ENCODE measurements at regions not wholly inside any gene's neighbourhood (a gene's known extent, or its start where the extent isn't known, plus 50 kb on each side); places are given as distances from the start of the nearest gene placed in this dataset.
A peak's percentile ranks its signal among the peaks of the same experiment; 100 is the strongest.
"Not testable (repeated sequence)": the region's sequence is repeated elsewhere in the genome, so short reads cannot be mapped to it uniquely, and the experiment has no call there.

DNA sequence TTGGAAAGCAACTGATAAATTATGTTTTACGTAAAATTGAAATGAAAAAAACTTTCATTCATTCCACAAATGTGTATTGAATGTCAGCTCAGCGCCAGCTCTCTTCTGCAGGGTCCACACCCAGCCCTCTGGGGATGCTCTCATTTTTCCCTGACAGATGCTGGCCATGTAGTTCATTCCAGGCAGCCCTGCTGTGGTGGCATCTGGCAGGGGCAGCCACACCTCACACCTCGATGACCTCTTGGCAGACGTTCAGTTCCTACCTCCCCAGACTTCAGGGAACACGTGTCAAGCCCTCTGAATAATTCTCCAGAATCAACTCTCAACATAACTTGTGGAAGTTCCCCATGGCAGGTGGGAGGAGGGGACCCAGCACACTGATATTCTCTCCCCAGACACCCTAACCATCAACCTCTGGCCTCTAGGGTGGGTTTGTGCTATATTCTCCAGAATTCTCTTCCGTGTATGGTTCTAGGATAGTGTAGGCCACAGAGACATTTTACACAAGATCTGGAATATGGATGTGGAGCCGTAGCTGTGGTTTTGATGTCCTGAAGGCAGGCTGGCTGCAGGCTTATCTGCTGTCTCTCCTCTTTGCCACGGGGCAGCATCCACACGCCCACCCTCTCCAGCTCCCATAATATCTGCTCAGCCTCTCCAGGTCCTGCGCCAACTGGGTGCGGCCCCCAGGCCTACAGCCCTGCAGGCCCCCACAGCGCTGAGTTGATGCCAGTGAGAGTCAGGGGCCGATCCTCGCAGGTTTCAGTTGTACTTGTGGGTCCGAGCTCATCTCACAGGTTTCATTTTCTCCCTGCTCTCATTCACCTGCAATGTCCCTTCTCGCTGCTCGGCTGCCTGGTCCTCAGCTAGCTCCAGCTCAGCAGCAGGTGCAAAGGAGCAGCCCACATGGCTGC is 175.8 kb upstream of the ARID1B start:
- no peak for DNase-seq (ENCODE audit: low read depth)

DNA sequence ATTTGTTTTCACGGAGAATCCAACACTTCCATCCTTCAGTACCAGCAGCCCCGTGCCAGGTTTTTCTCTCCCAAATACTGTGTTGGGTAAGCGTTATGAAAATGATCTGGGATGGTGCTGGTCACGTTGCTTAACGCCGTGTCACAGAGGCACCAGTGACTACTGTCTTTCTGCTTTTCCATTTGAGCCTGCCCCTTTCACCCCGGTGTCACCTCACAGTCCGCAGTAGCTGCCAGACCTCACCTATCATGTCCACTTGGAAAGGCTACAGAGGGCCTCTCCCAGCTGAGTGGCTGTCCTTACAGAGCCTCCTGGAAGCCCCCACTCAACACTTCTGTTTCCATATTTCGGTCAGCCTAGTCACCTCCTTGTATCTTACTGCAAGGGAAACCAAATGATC is 176.5 kb upstream of the ARID1B start:
- DNase-seq (ENCODE audit: low read depth) = no peak

DNA sequence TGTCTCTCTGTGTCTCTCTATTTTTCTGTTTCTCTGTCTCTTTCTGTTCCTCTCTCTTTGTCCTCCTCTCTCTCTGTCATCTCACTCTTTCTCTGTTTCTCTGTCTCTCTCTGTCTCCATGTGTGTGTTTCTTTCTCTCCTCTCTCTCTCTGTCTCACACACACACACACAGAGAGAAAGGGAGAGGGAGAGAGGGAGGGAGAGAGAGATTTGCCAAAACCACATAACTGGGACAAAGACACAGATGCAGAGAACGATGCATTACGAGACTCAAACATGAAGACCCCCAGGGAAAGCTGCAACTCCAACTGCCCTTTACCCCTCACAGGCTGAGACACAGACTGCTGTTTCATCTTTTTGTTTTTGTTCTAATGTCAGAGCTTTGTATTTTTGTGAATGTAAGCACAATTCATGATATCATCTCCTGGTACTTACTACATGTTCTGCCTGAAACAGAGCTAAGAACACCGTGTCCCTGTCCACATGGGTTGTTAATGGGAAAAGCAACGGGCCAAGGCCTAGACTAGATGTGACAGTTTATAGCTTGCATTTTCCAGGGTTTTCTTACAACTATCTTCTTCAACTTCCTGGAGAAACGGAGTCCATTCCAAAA is 177.1 kb upstream of the ARID1B start:
- no peak for DNase-seq (ENCODE audit: low read depth)

DNA sequence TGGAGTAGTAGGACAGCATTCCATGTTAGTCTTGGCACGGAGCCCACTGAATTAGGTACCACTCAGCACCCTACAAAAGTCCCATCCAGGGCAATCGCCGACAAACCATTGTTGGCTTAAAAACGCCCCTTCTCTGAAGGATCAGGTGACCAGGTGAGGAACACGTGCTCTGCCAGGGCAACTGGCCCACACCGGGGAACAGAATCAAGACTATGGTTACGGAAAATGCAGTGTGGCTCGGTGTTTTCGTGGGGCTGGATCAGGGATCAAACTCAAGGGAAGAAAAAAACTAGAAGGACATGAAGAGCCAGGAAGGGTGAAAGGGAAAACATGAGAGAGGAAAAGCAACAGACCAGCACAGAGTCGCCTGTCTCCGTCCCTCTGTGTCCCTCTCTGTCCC is 177.8 kb upstream of the ARID1B start:
- no peak for DNase-seq (ENCODE audit: low read depth)

DNA sequence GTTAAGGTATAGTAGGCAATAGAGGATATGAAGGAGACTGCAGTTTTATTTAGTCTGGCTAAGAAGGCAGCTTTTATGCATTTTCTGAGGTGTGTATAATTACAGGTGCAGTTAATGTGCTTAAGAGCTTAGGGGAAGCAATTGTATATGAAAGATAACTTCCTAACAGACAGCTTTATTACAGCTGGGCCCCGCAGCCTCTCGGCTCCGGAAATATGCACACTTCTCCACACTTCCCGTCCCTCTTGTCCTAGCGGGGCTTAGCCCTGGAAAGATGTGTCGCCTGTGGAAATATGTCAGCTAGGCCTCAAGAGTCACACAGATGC is 178.4 kb upstream of the ARID1B start:
- DNase-seq (ENCODE audit: low read depth) = no peak

DNA sequence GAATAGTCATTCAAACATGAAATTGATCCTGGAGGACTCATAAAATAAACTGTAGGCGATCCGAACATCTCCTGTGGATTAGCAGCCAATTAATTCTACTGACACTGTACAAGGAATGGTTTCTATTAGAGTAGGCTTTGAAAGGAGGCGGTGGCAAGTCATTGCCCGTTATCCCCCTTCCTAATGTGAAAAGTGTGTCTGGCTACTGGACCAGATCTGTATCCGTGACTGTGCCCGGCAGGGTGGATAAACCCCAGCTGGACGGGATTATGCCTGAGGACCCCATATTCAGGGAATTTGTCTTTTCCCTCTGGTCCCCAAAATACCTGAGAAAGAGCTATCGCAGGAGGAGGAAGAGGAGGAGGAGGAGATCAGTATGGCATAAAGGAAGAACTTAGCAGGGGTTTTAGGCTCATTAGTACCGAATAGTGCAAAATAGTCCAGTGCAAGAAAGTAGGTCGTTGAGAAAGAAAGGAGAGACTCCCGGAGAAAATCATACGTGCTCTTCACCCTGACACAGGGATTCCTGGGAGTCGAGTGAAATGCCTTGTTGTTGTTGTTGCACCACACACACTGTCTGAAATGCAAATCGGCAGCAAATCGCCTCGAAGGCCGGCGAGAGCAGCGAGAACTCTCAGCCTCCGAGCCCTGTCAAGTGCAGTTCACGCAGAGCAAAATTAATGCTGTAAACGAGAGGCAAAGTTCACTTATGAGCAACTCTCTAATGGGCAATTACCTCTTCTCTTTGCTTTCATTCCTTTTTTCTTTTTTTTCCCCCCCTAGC is 178.9 kb upstream of the ARID1B start:
- DNase-seq (ENCODE audit: low read depth) = no peak

DNA sequence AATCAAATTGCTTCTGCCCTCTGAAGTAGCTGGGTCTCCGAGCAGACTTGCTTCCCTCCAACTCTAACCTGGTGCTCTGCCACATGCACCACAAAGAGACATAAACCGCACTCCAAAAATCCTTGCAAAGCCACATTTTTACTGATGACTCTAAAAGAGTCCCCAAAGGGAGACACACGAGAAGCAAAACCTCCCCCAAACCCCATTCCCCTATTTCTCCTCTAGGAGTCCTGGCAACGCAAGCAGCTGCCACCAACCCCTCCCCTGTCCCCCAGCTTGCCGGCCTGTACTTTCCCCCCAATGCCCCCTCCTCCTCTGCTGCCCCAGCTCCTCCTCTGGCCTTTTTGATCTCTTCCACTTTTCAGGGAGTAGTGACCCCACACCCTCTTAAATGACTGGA is 180.1 kb upstream of the ARID1B start:
- DNase-seq (ENCODE audit: low read depth) = no peak

DNA sequence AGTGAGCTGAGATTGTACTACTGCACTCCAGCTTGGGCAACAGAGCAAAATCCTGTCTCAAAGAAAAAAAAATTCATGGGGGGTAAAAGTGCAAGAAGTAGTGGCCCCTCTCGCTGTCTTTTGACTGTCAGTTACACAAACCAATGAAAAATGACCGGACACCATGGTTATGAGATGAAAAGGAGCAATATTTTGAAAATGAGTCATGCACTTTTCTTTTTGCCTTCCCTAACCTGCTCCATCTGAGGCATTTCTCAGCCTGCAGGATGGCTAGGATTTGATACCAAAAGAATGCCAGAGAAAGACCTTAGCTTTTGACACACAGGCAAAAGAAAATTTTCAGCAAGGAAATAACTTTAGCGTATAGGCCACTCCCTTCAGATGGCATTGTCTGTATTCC is 181.7 kb upstream of the ARID1B start:
- no peak for DNase-seq (ENCODE audit: low read depth)

DNA sequence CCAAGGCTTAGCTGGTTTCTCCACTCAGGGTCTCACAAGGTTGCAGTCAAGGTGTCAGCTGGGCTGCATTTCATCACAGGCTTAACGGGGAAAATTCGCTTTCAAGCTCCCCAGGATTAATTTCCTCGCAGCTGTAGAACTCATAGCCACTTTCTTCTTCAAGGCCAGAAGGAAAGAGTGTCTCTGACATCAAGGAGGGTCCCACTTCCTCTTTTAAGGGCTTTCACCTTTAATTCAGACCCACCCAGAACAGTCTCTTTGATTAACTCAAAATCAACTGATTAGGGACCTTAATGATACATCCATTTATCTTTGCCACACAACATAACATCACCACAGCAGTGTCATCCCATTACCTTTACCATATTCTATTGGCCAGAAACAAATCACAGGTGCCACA is 183.3 kb upstream of the ARID1B start:
- no peak for DNase-seq (ENCODE audit: low read depth)

DNA sequence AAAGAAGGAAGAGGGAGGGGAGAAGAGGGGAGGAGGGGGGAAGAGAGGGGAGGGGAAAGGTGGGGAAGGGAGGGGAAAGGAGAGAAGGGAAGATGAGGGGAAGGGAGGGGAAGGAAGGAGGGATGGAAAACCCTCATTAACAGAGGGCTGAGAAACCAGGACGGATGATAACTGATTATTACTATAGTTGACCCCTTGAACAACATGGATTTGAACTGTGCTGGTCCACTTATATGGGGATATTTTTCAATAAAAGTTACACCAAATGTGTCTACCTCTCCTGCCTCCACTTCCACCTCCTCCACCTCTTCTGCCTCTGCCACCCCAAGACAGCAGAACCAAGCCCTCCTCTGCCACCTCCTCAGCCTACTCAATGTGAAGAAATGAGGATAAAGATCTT is 184.1 kb upstream of the ARID1B start:
- no peak for DNase-seq (ENCODE audit: low read depth)

DNA sequence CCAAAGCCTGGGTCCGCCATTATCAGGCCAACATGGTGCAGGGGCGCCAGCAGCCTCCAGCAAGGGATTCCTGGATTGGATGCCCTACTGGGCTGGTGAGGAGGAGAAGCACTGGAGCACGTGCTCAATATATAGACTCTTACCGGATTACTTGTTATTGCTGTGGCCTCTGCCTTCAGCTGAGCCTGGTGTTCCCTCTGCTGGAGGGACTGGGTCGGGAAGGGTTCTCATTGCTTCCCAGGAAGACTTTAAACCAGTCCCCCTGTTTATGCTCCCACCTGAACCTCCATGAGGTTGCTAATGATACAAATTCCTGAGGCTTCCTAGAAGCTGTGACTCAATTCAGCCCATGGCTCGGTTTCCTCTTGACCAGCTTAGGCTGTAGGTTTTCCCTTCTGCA is 186.7 kb upstream of the ARID1B start:
- no peak for DNase-seq (ENCODE audit: low read depth)

DNA sequence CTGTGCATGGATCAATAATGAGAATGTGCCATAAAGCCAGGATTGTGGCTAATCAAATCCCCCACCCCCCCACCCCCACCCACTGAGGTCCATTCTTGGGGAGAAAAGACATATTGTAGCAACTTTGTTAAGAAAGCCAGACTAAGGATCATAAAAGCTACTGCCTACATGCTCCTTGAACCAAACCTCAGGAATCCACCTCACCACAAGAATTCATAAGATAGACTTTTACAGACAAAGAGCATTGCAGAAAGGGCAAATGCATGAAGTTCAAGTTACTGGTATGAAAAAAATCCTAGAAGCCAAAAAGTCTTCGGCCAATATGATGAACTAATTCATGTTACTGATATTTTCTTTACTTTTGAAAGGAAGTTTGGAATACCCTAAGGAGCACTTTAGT is 187.9 kb upstream of the ARID1B start:
- peak; percentile 68 for DNase-seq (ENCODE audit: low read depth)

DNA sequence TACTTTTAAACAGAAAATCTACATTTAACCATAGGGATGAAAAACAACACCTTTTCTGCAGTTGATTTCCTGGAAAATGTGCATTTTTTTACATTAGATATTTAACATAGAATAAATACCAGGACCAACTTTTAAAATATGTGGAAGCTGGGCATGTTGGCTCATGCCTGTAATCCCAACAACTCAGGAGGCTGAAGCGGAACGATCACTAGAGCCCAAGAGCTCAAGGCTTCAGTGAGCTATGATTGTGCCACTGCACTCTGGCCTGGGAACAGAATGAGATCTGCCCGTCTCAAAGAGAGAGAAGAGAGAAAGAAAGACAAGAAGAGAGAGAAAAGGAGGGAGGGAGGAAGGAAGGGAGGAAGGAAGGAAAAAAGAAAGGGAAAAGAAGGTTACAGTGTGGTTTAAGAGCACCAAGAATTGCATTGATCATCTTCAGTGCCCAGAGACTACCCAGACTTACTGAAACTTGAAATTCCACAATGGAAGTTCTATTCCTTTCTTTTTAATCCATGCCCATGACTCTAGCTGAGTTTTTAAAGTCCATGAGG is 189.4 kb upstream of the ARID1B start:
- no peak for DNase-seq (ENCODE audit: low read depth)

DNA sequence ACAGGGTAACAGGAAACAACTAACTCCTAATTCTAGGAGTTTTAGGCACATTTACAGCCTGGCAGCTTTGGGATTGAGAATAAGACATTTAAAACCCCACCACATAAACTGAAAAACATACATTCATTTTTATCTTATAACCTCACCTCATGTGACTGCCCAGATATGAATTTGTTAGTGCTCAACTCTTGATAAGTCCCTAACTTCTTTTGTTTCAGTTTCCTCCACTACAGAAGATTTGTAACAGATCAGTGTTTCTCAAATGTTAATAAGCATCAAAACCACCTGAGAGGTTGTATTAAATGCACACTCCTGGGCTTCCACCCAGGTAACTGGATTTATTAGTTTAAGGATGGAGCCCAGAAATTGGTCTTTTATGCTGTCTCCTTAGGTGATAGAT is 190.1 kb upstream of the ARID1B start:
- DNase-seq (ENCODE audit: low read depth) = no peak

DNA sequence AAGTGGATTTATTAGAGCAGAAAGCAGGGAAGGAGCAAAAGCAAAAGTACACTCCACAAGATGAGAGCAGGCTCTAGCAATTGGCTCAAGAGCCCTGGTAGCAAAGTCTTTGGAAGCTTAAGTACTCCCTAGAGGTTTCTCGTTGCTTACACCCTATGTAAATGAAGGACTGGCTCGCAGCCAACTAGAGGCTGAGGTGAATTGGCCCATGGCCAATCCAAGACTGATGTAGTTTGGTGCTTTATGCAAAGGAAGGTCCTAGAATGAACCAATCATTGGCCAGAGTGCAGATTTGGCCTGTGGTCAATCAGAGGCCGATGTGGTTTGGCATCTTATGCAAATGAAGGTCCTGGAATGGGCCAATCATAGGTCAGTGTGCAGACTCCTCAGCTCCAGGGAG is 191.3 kb upstream of the ARID1B start:
- DNase-seq (ENCODE audit: low read depth) = no peak

DNA sequence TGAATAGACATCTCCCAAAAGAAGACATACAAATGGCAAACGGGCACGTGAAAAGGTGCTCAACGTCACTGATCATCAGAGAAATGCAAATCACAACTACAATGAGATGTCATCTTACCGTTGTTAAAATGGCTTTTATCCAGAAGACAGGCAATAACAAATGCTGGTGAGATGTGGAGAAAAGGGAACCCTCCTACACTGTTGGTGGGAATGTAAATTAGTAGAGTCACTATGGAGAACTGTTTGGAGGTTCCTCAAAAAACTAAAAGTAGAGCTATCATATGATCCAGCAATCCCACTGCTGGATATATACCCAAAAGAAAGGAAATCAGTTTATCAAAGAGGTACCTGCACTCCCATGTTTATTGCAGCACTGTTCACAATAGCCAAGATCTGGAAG is 193.1 kb upstream of the ARID1B start:
- DNase-seq (ENCODE audit: low read depth) = not testable (repeated sequence)

DNA sequence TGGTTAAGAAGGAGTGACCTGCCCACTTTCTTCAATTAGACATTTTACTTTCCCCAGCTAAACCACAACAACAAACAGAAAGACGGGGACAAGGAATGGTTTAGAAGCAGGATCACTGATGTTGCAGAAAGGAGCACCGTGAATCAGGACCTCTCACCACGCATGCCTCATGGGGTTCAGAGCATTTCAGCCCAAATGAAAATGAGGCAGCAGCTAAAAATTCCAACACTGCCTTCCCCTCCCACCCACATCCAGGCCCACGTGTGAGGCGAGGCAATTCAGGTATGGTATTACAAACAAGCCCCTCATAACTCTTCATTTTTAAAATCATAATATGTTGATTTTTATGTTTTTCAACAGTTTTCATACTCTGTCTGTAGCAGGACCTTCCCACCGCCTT is 194.1 kb upstream of the ARID1B start:
- DNase-seq (ENCODE audit: low read depth) = no peak

DNA sequence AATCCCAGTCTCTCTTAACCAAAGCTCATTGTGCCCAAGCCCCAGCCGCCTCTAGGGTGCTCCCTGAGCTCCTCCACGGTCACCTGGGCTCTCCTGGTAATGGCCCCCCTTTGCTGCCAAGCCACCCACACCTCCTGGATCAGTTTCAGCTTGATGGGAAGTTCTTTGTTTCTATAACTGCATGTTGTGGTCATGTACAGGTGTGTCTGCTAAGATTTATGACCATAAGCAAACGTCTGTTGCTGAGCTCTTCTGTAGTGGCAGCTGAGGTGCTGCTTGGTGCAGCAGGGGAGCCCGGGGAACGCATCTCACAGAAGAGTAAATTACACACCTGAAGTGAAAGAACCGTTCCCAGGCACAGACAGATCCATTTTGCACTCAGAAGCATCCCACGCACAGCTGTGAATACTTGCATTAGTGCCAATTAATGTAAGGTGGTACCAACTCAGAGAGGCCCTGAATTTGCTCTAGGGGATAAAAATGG is 194.6 kb upstream of the ARID1B start:
- DNase-seq (ENCODE audit: low read depth) = no peak

DNA sequence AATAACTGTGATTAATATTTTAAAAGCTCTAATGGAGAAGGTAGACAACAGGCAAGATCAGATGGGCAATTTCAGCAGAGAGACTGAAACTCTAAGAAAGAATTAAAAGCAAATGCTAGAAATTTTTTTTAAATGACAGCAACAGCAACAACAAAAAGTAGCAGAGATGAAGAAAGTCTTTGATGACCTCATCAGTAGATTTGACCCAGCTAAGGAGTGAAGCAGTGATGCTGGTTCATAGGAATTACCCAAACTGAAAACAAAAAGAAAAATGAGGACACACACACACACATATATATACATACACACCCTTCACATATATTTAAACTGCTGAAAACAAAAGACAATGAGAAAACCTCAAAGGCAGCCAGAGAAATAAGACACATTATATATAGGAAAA is 197.6 kb upstream of the ARID1B start:
- no peak for DNase-seq (ENCODE audit: low read depth)

DNA sequence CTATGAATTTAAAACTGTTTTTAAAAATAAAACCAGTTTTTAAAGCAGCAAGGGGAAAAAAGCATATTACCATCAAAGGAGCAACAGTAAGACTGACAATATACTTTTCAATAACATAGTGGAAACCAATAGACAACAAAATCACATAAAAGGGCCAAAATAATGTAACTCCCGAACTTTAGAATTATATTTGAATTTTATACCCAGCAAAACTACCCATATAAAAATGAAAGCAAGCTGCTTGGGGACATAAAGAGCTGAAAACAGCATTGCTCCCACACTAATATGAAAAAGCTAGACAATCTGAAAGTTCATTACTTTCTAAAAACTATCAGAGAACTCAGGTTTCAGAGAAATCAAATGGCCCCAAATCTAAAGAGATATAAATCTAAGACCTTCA is 199.4 kb upstream of the ARID1B start:
- DNase-seq (ENCODE audit: low read depth) = no peak

DNA sequence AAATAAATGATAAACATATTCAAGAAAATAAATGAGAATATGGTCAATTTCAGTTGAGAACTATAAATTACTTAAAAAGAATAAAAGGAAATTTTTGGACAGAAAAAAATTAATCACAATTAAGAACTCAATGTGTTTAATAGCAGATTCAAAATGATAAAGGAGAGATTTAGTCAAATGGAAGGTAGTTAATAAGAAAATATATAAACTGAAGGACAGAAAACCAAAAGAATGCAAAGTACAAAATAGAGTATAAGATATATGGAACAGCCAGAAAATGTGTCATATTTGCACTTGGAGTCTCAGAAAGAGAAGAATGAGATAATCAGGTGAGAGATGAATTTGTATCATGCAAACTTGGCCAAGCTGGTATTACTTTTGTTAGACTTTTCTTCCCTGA is 201.8 kb upstream of the ARID1B start:
- DNase-seq (ENCODE audit: low read depth) = no peak

DNA sequence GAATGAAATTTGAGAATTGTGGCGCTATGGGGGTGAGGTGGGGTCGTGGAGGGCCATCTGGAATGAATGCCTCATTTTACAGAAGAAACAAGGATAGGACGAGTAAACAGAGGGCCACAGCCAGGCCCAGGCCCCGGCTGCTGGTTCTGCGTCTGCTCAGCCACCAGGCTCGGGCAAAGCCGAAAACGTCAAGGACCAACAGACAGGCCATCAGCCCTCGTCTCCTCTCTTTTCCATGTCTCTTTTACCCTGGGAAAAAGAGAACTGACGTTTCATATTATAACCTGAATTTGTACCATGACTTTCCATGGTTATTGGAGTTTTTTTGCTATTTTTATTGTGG is 212.4 kb upstream of the ARID1B start:
- no peak for DNase-seq (ENCODE audit: low read depth)

Data from non-pigmented ciliary epithelial cell (primary cell).